ENCODE measurements at regions not wholly inside any gene's neighbourhood (a gene's known extent, or its start where the extent isn't known, plus 50 kb on each side); places are given as distances from the start of the nearest gene placed in this dataset.
"Not testable (repeated sequence)": the region's sequence is repeated elsewhere in the genome, so short reads cannot be mapped to it uniquely, and the experiment has no call there.

GRCh38 chr3:130569461-130570365 lies 52.7 kb downstream of the COL6A6 start:
- no peak for DNase-seq

GRCh38 chr3:130572769-130573168 lies 55.8 kb downstream of the COL6A6 start:
- no peak for DNase-seq

- no peak for DNase-seq
These were observed 59.6 kb downstream of the COL6A6 start for GRCh38 chr3:130576375-130577266.

GRCh38 chr3:130582457-130583153 lies 65.6 kb downstream of the COL6A6 start:
- no peak for DNase-seq

GRCh38 chr3:130594749-130595148 lies 77.8 kb downstream of the COL6A6 start:
- not testable (repeated sequence) for DNase-seq

- DNase-seq, result no peak
These were observed 79.5 kb downstream of the COL6A6 start for GRCh38 chr3:130596484-130596883.

GRCh38 chr3:130601442-130601971 lies 84.5 kb downstream of the COL6A6 start:
- DNase-seq, result no peak

GRCh38 chr3:130604806-130605205 lies 87.8 kb downstream of the COL6A6 start:
- DNase-seq, result no peak

- no peak for DNase-seq
These were observed 89.4 kb downstream of the COL6A6 start for GRCh38 chr3:130606336-130606735.

GRCh38 chr3:130607553-130608154 lies 90.7 kb downstream of the COL6A6 start:
- no peak for DNase-seq

- DNase-seq, result no peak
These were observed 92.4 kb downstream of the COL6A6 start for GRCh38 chr3:130609166-130609979.

- no peak for DNase-seq
These were observed 102.2 kb downstream of the COL6A6 start for GRCh38 chr3:130619196-130619595.

GRCh38 chr3:130621824-130622223 lies 104.8 kb downstream of the COL6A6 start:
- no peak for DNase-seq

- DNase-seq, result peak; percentile 99
These were observed 109.1 kb downstream of the COL6A6 start for GRCh38 chr3:130626049-130626448.

- DNase-seq, result no peak
These were observed 110.3 kb downstream of the COL6A6 start for GRCh38 chr3:130627143-130627855.

GRCh38 chr3:130627882-130628281 lies 110.9 kb downstream of the COL6A6 start:
- DNase-seq, result no peak

All from NCI-H446 treated with DMSO at 0.1 percent for 48 hours (cell line).